ENCODE measurements at regions not wholly inside any gene's neighbourhood (a gene's known extent, or its start where the extent isn't known, plus 50 kb on each side); places are given as distances from the start of the nearest gene placed in this dataset.

DNA sequence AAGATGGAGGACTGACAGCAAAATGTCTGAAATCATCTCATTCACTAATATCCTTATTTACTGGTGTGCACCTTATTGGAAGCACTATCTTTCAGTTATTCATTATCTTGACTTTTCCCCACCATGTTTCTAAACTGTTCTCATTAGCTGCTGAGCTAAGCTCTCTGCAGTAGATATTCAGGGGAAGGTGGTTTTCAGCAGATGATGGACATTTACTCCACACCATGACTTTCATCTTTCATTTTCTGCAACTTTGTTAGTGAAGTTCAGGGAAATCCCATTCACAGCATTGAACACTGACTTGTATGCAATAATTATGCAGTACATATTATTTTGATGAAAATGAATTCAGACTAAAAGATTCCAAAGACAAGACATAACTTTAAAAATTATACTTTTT is 373.6 kb upstream of the FLRT2 start:
- Histone ChIP-seq H3K27me3 (ENCODE audit: insufficient read depth, poor library complexity, severe bottlenecking) (no peaks in the 10 kb centered on the region), H3K4me3 (replicated peaks; ENCODE audit: insufficient read depth, low read length) (no peak overlapping the region), H3K27ac (replicated peaks) (no peak overlapping the region)
- TF ChIP-seq GABPA (IDR thresholded peaks at IDR 0.05; ENCODE audit: low read depth) (no peak), REST (IDR thresholded peaks at IDR 0.05; ENCODE audit: insufficient replicate concordance, low read depth) (no peak), POLR2AphosphoS5 (IDR thresholded peaks at IDR 0.05; ENCODE audit: low read depth) (no peak), SPI1 (IDR thresholded peaks at IDR 0.05; ENCODE audit: borderline replicate concordance, low read depth) (no peak), CTCF (IDR thresholded peaks at IDR 0.05; ENCODE audit: insufficient read depth, low read length) (no peak)
- no peak for DNase-seq (ENCODE audit: low read depth in 1 of 2, low spot score in 1 of 2)

DNA sequence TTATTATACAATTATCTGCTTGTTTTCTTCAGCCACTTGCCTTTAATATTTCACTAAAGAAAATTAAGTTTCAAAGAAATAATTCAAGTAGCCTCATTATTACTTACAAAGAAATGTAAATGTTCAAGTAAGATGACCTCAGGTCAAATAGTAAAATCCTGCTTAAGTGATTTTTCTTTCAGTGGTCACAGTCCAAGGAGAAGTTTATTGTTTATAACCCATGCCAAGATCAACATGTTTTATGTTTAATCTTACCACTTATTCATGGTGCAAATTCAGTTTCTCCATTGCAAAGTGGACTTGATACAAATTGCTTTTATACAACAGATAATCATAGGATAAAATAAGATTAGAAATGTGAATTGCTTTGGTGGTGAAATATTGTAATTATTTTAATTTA is 370.2 kb upstream of the FLRT2 start:
- DNase-seq (ENCODE audit: low read depth in 1 of 2, low spot score in 1 of 2): no peak
- TF ChIP-seq POLR2AphosphoS5 (IDR thresholded peaks at IDR 0.05; ENCODE audit: low read depth): no peak
- H3K27me3 ChIP-seq (ENCODE audit: insufficient read depth, poor library complexity, severe bottlenecking): no peaks in the 10 kb centered on the region
- H3K27ac ChIP-seq (replicated peaks): no peak overlapping the region
- no peak overlapping the region for H3K4me3 ChIP-seq (replicated peaks; ENCODE audit: insufficient read depth, low read length)

DNA sequence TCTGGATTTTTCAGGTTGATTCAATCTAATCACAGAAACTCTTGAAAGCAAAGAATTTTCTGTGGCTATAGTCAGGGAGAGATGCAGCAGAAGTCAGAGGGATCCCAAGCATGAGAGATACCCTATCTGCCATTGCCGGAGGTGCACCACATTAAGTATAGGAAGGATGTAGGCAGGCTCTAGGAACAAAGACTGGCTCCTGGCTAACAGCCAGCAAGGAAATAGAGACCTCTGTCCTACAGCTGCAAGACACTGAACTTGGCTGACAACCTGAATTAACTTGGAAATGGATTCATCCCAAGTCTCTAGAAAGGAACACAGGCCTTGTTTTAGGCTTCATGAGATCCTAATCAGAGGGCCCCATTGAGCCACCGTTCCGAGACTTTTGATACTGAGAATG is 364.9 kb upstream of the FLRT2 start:
- no peak overlapping the region for H3K4me3 ChIP-seq (replicated peaks; ENCODE audit: insufficient read depth, low read length)
- DNase-seq (ENCODE audit: low read depth in 1 of 2, low spot score in 1 of 2): no peak
- TF ChIP-seq GABPA (IDR thresholded peaks at IDR 0.05; ENCODE audit: low read depth) (no peak), REST (IDR thresholded peaks at IDR 0.05; ENCODE audit: insufficient replicate concordance, low read depth) (no peak), SPI1 (IDR thresholded peaks at IDR 0.05; ENCODE audit: borderline replicate concordance, low read depth) (no peak), POLR2AphosphoS5 (IDR thresholded peaks at IDR 0.05; ENCODE audit: low read depth) (no peak), CTCF (IDR thresholded peaks at IDR 0.05; ENCODE audit: insufficient read depth, low read length) (no peak)
- no peaks in the 10 kb centered on the region for H3K27me3 ChIP-seq (ENCODE audit: insufficient read depth, poor library complexity, severe bottlenecking)
- H3K27ac ChIP-seq (replicated peaks): no peak overlapping the region

GRCh38 chr14:85169381-85169780 is 360.6 kb upstream of the FLRT2 start:
- no peaks in the 10 kb centered on the region for H3K27me3 ChIP-seq (ENCODE audit: insufficient read depth, poor library complexity, severe bottlenecking)
- no peak for DNase-seq (ENCODE audit: low read depth in 1 of 2, low spot score in 1 of 2)
- TF ChIP-seq REST (IDR thresholded peaks at IDR 0.05; ENCODE audit: insufficient replicate concordance, low read depth) (no peak), SPI1 (IDR thresholded peaks at IDR 0.05; ENCODE audit: borderline replicate concordance, low read depth) (no peak), CTCF (IDR thresholded peaks at IDR 0.05; ENCODE audit: insufficient read depth, low read length) (no peak), POLR2AphosphoS5 (IDR thresholded peaks at IDR 0.05; ENCODE audit: low read depth) (no peak), GABPA (IDR thresholded peaks at IDR 0.05; ENCODE audit: low read depth) (no peak)
- H3K27ac ChIP-seq (replicated peaks): no peak overlapping the region
- H3K4me3 ChIP-seq (replicated peaks; ENCODE audit: insufficient read depth, low read length): no peak overlapping the region
